GM04503 (cell line): ENCODE measurements at regions not wholly inside any gene's neighbourhood (a gene's known extent, or its start where the extent isn't known, plus 50 kb on each side); places are given as distances from the start of the nearest gene placed in this dataset.

Source experiments
- DNase-seq: peaks from one replicate; pipeline ENCODE4 v3.0.0-alpha.2; 2012; ENCODE audit warnings: low read depth

DNA sequence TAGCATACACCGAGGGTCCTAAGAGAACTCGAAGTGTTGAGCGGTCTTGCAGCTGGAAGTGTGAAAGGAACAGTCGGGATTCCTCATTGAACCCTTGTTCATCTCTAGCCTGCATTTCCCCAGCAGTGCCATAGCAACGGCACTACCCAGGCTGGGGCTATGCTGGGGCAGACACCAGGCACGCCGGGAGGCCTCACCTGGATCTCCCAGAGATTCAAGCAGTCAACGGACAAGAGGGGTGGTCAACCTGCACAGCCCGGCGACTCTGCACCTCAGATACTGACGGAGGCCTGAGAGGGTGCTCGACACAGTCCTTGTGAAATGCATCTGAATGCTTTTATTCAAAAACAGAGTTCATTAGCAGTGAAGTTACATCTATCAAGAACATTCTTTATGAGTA is 604.2 kb downstream of the GALR1 start:
- DNase-seq: no peak

GRCh38 chr18:77857678-77858655 is 608.3 kb downstream of the GALR1 start:
- no peak for DNase-seq

- DNase-seq: no peak
These were observed 610.0 kb downstream of the GALR1 start for GRCh38 chr18:77859634-77860033.

- no peak for DNase-seq
These were observed 612.6 kb downstream of the GALR1 start for GRCh38 chr18:77862066-77862757.

- no peak for DNase-seq
These were observed 616.2 kb downstream of the GALR1 start for GRCh38 chr18:77865853-77866252.

GRCh38 chr18:77866351-77866750 is 616.7 kb downstream of the GALR1 start:
- no peak for DNase-seq

- no peak for DNase-seq
These were observed 620.6 kb downstream of the GALR1 start for GRCh38 chr18:77870199-77870598.

DNA sequence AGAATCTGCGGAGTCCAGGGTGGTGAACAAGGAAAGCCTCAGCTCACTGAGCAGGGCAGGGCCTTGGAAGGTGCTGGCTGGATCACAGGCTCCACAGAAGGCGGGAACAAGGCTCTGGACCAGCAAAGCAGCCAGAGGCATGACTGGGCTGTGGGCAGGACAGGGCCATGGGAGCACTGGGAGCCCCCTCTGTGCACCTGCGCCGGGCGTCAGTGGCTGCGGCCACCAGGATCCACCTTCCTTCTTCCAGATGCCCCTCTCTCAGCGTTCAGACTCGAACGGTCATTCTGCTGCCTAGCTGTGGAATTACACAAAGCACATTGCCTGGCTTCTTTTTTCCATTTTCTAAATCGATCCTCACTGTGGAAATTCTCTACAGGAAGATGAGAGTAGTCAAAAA is 621.2 kb downstream of the GALR1 start:
- DNase-seq: no peak

DNA sequence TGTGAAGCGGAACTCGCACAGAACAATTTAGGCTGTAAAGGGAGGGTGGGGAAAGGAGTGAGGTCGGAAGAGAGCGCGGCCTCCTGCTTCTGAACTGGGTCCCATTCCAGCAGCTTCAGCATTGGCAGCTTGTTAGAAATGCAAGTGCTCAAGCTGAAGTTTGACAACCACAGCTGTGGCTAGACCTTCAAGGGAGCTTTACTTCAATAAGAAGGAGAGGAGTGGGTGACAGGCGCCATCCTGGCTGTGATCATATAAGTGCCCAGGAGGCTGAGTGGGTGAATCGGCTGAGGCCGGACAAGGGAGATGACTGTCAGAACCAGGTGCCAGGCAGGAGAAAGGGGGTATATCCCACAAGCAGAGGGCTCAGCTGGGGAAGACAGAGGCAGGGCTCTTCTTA is 622.5 kb downstream of the GALR1 start:
- DNase-seq: no peak

DNA sequence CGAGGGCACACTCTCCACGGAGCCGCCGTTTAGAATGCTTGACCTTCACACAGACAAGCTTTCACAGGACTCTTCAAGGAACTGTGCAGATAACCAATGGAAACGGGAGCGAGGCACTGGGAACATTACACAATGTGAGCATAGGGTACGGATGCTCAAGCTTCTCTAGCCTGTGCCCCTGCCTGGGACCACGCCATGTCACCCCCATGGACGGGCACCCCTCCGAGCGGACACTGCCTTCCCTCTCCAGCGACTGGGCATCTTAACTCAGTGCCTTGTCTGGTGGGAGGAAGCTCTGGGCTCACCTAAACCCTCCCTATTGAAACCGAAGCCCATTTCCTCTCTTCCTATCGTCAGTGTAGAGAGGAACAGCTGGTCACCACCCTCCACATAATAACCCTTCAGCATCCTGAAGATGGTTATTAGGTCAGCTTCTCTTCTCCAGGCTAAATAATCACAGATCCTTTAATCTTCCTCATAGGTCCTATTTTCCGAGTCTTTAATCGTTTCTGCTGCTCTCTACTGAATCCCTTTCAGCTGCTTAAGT is 626.7 kb downstream of the GALR1 start:
- no peak for DNase-seq

GRCh38 chr18:77879829-77880228 is 630.2 kb downstream of the GALR1 start:
- no peak for DNase-seq

GRCh38 chr18:77884454-77884853 is 634.8 kb downstream of the GALR1 start:
- DNase-seq: no peak

- no peak for DNase-seq
These were observed 644.4 kb downstream of the GALR1 start for GRCh38 chr18:77894060-77894459.

- DNase-seq: no peak
These were observed 645.6 kb downstream of the GALR1 start for GRCh38 chr18:77895250-77895649.

DNA sequence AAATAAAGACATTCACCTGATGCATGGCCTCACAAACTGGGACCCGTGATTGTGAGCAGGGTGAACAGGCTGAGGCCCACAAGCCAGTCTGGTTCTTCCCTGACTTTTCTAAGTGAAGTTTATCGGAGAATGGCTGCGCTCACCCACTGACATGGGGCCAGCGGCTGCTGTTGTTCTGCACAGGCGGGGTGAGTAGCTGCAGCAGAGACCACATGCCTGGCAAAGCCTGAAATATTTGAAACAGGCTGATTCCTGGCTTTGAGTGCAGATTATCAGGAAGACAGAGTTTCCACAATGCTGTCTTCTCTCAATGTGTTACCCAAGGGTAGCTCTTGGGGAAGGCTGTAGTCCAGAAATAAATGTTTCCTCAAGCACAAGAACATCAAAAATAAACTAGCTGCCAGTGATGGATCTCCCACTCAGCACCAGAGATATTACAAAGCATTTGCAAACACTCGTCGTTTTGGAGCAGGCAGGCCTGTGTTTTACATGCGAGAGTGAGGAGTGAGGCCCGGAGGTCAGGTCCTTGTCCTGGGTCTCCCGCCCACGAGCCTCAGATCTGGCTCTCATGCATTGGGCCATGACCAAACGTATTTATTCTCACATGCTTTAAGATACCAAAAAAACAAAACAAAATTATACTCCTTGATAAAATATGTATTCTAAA is 647.1 kb downstream of the GALR1 start:
- no peak for DNase-seq

DNA sequence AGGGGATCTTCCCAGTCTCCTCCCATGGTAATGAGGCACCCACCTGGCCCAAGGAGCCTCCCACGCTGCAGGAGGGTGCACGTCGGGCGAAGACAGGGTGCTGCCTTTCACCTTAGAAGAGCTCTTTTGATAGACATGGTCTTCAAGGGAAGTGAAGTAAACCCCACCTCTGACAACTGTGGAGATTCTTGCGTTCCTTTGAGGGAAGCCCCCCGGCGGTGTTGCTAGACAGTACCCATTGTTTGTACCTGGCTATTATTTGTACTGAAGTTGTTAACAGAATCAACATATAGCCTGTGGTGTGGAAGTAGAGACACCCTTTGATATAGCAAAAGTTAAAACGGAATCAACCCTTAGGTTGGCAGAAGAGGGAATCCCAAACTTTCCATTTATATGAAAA is 648.0 kb downstream of the GALR1 start:
- DNase-seq: no peak

GRCh38 chr18:77899972-77900754 is 650.5 kb downstream of the GALR1 start:
- DNase-seq: no peak

- no peak for DNase-seq
These were observed 655.4 kb downstream of the GALR1 start for GRCh38 chr18:77905011-77905410.

GRCh38 chr18:77905449-77906055 is 655.9 kb downstream of the GALR1 start:
- DNase-seq: no peak

- DNase-seq: no peak
These were observed 656.6 kb downstream of the GALR1 start for GRCh38 chr18:77906103-77906892.
